GM03348 (cell line): ENCODE measurements at regions not wholly inside any gene's neighbourhood (a gene's known extent, or its start where the extent isn't known, plus 50 kb on each side); places are given as distances from the start of the nearest gene placed in this dataset.
"Not testable (repeated sequence)": the region's sequence is repeated elsewhere in the genome, so short reads cannot be mapped to it uniquely, and the experiment has no call there.

Source experiments
- DNase-seq: peaks from one replicate; pipeline ENCODE4 v3.0.0; 2012; ENCODE audit warnings: low spot score

- DNase-seq: no peak
Observed at GRCh38 chr7:125382401-125382800, 452.8 kb upstream of the POT1 start.

- no peak for DNase-seq
Observed at GRCh38 chr7:125375942-125376341, 446.3 kb upstream of the POT1 start.

- DNase-seq: no peak
Observed at GRCh38 chr7:125370502-125370901, 440.9 kb upstream of the POT1 start.

GRCh38 chr7:125363873-125364272 lies 434.2 kb upstream of the POT1 start:
- DNase-seq: no peak

GRCh38 chr7:125358551-125359167 lies 429.0 kb upstream of the POT1 start:
- no peak for DNase-seq

GRCh38 chr7:125357676-125358455 lies 428.2 kb upstream of the POT1 start:
- no peak for DNase-seq

- no peak for DNase-seq
Observed at GRCh38 chr7:125355899-125356298, 426.3 kb upstream of the POT1 start.

GRCh38 chr7:125347269-125347668 lies 417.6 kb upstream of the POT1 start:
- no peak for DNase-seq

- DNase-seq: no peak
Observed at GRCh38 chr7:125338110-125338509, 408.5 kb upstream of the POT1 start.

GRCh38 chr7:125336326-125336725 lies 406.7 kb upstream of the POT1 start:
- DNase-seq: no peak

GRCh38 chr7:125326666-125327255 lies 397.1 kb upstream of the POT1 start:
- DNase-seq: no peak

GRCh38 chr7:125316466-125316865 lies 386.8 kb upstream of the POT1 start:
- no peak for DNase-seq

- DNase-seq: no peak
Observed at GRCh38 chr7:125299003-125299765, 369.6 kb upstream of the POT1 start.

- DNase-seq: no peak
Observed at GRCh38 chr7:125279961-125280360, 350.3 kb upstream of the POT1 start.

- DNase-seq: no peak
Observed at GRCh38 chr7:125278318-125278717, 348.7 kb upstream of the POT1 start.

- not testable (repeated sequence) for DNase-seq
Observed at GRCh38 chr7:125274742-125275141, 345.1 kb upstream of the POT1 start.

- DNase-seq: not testable (repeated sequence)
Observed at GRCh38 chr7:125264174-125264856, 334.7 kb upstream of the POT1 start.

- not testable (repeated sequence) for DNase-seq
Observed at GRCh38 chr7:125258876-125259417, 329.3 kb upstream of the POT1 start.

GRCh38 chr7:125257617-125258016 lies 328.0 kb upstream of the POT1 start:
- DNase-seq: no peak

GRCh38 chr7:125256446-125256845 lies 326.8 kb upstream of the POT1 start:
- DNase-seq: no peak

GRCh38 chr7:125255810-125256209 lies 326.2 kb upstream of the POT1 start:
- no peak for DNase-seq

GRCh38 chr7:125254566-125254965 lies 324.9 kb upstream of the POT1 start:
- DNase-seq: no peak
